Sigmoid colon (tissue), 6 donors: ENCODE measurements at regions not wholly inside any gene's neighbourhood (a gene's known extent, or its start where the extent isn't known, plus 50 kb on each side); places are given as distances from the start of the nearest gene placed in this dataset.
A peak's percentile ranks its signal among the peaks of the same experiment; 100 is the strongest.

Source experiments
- DNase-seq: peaks from one replicate; pipeline ENCODE4 v3.0.0-alpha.2; 2019
- H3K27ac ChIP-seq, 4 donors: fragments of 200-600 bp; sonication (generic); one replicate each; pipeline ENCODE4 v1.5.1; 2016 to 2019; ENCODE audit warnings: mild to moderate bottlenecking in 1 of 4
- H3K27me3 ChIP-seq, 3 donors: fragments of 200-600 bp; sonication (generic); one replicate each; pipeline ENCODE4 v1.5.1; 2019; ENCODE audit warnings: mild to moderate bottlenecking in 1 of 3
- H3K36me3 ChIP-seq, 4 donors: fragments of 200-600 bp; sonication (generic); one replicate each; pipeline ENCODE4 v1.5.1; 2016 to 2019
- H3K4me1 ChIP-seq, 4 donors: fragments of 200-600 bp; sonication (generic); one replicate each; pipeline ENCODE4 v1.5.1; 2017 to 2019
- H3K4me3 ChIP-seq, 4 donors: fragments of 200-600 bp; sonication (generic); one replicate each; pipeline ENCODE4 v1.5.1; 2017 to 2019; ENCODE audit warnings: mild to moderate bottlenecking in 2 of 4, moderate library complexity in 1 of 4
- H3K9me3 ChIP-seq, 4 donors: fragments of 200-600 bp in 3 of 4; sonication (generic) in 3 of 4; one replicate each; pipeline versions ENCODE4 v1.5.1 to v1.6.1; 2013 to 2019
- CTCF ChIP-seq, 4 experiments: fragments of 450-650 bp in 3 of 4; fragments of 200-600 bp in 1 of 4; IDR thresholded peaks; one replicate each; pipeline ENCODE4 v1.5.1; 2016 to 2019; ENCODE audit warnings: antibody characterized with exemption in 4 of 4, mild to moderate bottlenecking in 3 of 4, moderate library complexity in 2 of 4
- EP300 ChIP-seq, 4 donors: sonication (generic); formaldehyde crosslinking; IDR thresholded peaks; one replicate each; pipeline ENCODE4 v1.6.1; 2017; ENCODE audit warnings: antibody characterized with exemption in 4 of 4
- POLR2A ChIP-seq, 2 donors: fragments of 450-650 bp; IDR thresholded peaks; one replicate each; pipeline ENCODE4 v1.6.1; 2016; ENCODE audit warnings: antibody characterized with exemption in 2 of 2, mild to moderate bottlenecking in 2 of 2, moderate library complexity in 2 of 2
- POLR2AphosphoS5 ChIP-seq, 4 donors: sonication (generic); formaldehyde crosslinking; IDR thresholded peaks; one replicate each; pipeline ENCODE4 v1.6.1; 2017; ENCODE audit warnings: antibody characterized with exemption in 4 of 4
- WGBS, 2 donors: extraction: QIAGEN DNeasy Blood & Tissue Kit; methylation state at CpG; one replicate each; pipeline ENCODE4 v1.1.7; 2013; 5-methylcytosine and 5-hydroxymethylcytosine counted together
- intact Hi-C: fragments of 100-400 bp; cut with DNase I; formaldehyde crosslinking; loops from one replicate; pipeline ENCODE4 v1.15.1; 2023
- donor health status: healthy with polysubstance abuse.
- donor health status: healthy.

- Histone ChIP-seq H3K4me3 (no peak overlapping the region), H3K27me3 (no peaks in the 10 kb centered on the region), H3K27ac (no peak overlapping the region), H3K4me1 (no peaks in the 10 kb centered on the region), H3K9me3 (no peaks in the 10 kb centered on the region), H3K36me3 (no peaks in the 10 kb centered on the region)
- TF ChIP-seq CTCF (IDR thresholded peaks at IDR 0.05) (no peak), EP300 (IDR thresholded peaks at IDR 0.05) (no peak), POLR2A (IDR thresholded peaks at IDR 0.05) (no peak), POLR2AphosphoS5 (IDR thresholded peaks at IDR 0.05) (no peak)
- intact Hi-C loops = no loop called here
- DNase-seq = no peak
- WGBS, 2 donors = 60 to 73% methylated on average over 3 of the region's 3 CpGs
These were observed 90.0 kb upstream of the PLXNA4 start for GRCh38 chr7:132666071-132666773.

GRCh38 chr7:132656846-132657776 is 80.8 kb upstream of the PLXNA4 start:
- H3K9me3 ChIP-seq = no peaks in the 10 kb centered on the region
- TF ChIP-seq POLR2A (IDR thresholded peaks at IDR 0.05) = no peak
- TF ChIP-seq EP300 (IDR thresholded peaks at IDR 0.05) = no peak
- TF ChIP-seq CTCF (IDR thresholded peaks at IDR 0.05) = peak in 1 of 4 experiments; percentile 33
- TF ChIP-seq POLR2AphosphoS5 (IDR thresholded peaks at IDR 0.05) = no peak
- WGBS, 2 donors = 77 to 81% methylated on average over 9 of the region's 9 CpGs
- no peak overlapping the region for H3K27ac ChIP-seq
- no peaks in the 10 kb centered on the region for H3K27me3 ChIP-seq
- no peak overlapping the region for H3K4me3 ChIP-seq
- peaks cover 0 to 4% (median 0%) of the 10 kb centered on the region in 4 donors for H3K4me1 ChIP-seq
- DNase-seq = no peak
- intact Hi-C loops = no loop called here
- H3K36me3 ChIP-seq = no peaks in the 10 kb centered on the region

GRCh38 chr7:132656341-132656740 is 80.1 kb upstream of the PLXNA4 start:
- Histone ChIP-seq H3K4me1 (peaks cover 0 to 4% (median 0%) of the 10 kb centered on the region in 4 donors), H3K36me3 (no peaks in the 10 kb centered on the region)
- WGBS, 2 donors = 89 to 93% methylated on average over 3 of the region's 3 CpGs

GRCh38 chr7:132655131-132655727 is 79.0 kb upstream of the PLXNA4 start:
- H3K4me3 ChIP-seq = no peak overlapping the region
- WGBS, 2 donors = 8 to 20% methylated on average over 13 of the region's 13 CpGs
- H3K9me3 ChIP-seq = no peaks in the 10 kb centered on the region
- TF ChIP-seq POLR2AphosphoS5 (IDR thresholded peaks at IDR 0.05) = no peak
- no peak for TF ChIP-seq CTCF (IDR thresholded peaks at IDR 0.05)
- TF ChIP-seq POLR2A (IDR thresholded peaks at IDR 0.05) = no peak
- TF ChIP-seq EP300 (IDR thresholded peaks at IDR 0.05) = no peak
- no peaks in the 10 kb centered on the region for H3K36me3 ChIP-seq
- intact Hi-C loops = no loop called here
- H3K27me3 ChIP-seq = no peaks in the 10 kb centered on the region
- peaks cover 0 to 4% (median 1%) of the 10 kb centered on the region in 4 donors for H3K4me1 ChIP-seq
- H3K27ac ChIP-seq = peak overlapping the region in 1 of 4 donors; percentile 11
- peak; percentile 70 for DNase-seq

More at GRCh38 chr7:132656341-132656740, 80.1 kb upstream of the PLXNA4 start:
- TF ChIP-seq CTCF (IDR thresholded peaks at IDR 0.05) = no peak
- no peak overlapping the region for H3K27ac ChIP-seq
- no peaks in the 10 kb centered on the region for H3K9me3 ChIP-seq
- H3K27me3 ChIP-seq = no peaks in the 10 kb centered on the region
- H3K4me3 ChIP-seq = no peak overlapping the region
- intact Hi-C loops = no loop called here
- no peak for DNase-seq
